ENCODE measurements at regions not wholly inside any gene's neighbourhood (a gene's known extent, or its start where the extent isn't known, plus 50 kb on each side); places are given as distances from the start of the nearest gene placed in this dataset.

GRCh38 chr14:85336257-85336656, 193.7 kb upstream of the FLRT2 start:
- ChIA-PET POLR2A (no interaction called here), CTCF (interaction anchor here (0.6 kb wide), 1 partner anchor 123 kb away, joined by 3 read pairs; no protein-coding TSS in a partner anchor)
- H3K36me3 ChIP-seq (ENCODE audit: control insufficient read depth in 2 of 2, insufficient read depth in 1 of 2, low read length in 2 of 2) = no peaks in the 10 kb centered on the region
- no peak overlapping the region for H3K27ac ChIP-seq (ENCODE audit: extremely low read depth, low read depth, low read length)
- no peak overlapping the region for H3K4me3 ChIP-seq (ENCODE audit: low read depth, low read length)
- H3K9me3 ChIP-seq (ENCODE audit: control insufficient read depth, insufficient read depth, low read depth, low read length) = no peaks in the 10 kb centered on the region
- no peaks in the 10 kb centered on the region for H3K4me1 ChIP-seq (ENCODE audit: control insufficient read depth, insufficient read depth, low read length)
- TF ChIP-seq ZNF18 (tag by site-specific recombination; IDR thresholded peaks at IDR 0.05) = no peak
- TF ChIP-seq ZBTB20 (tag by site-specific recombination; IDR thresholded peaks at IDR 0.05) = no peak
- no peak for TF ChIP-seq ZSCAN30 (tag by site-specific recombination; IDR thresholded peaks at IDR 0.05)
- TF ChIP-seq INSM2 (tag by site-specific recombination; IDR thresholded peaks at IDR 0.05) = no peak
- TF ChIP-seq ZNF280D (tag by site-specific recombination; IDR thresholded peaks at IDR 0.05) = no peak
- no peak for TF ChIP-seq ZBTB48 (tag by site-specific recombination; IDR thresholded peaks at IDR 0.05)
- TF ChIP-seq KLF16 (tag by site-specific recombination; IDR thresholded peaks at IDR 0.05) = no peak
- no peak for TF ChIP-seq ZBTB10 (tag by site-specific recombination; IDR thresholded peaks at IDR 0.05)
- no peak for TF ChIP-seq ZNF660 (tag by site-specific recombination; IDR thresholded peaks at IDR 0.05)
- TF ChIP-seq ZNF133 (tag by site-specific recombination; IDR thresholded peaks at IDR 0.05) = no peak
- no peak for TF ChIP-seq ZBTB7A (tag by site-specific recombination; IDR thresholded peaks at IDR 0.05; ENCODE audit: low read depth)
- TF ChIP-seq ZFHX2 (tag by site-specific recombination; conservative IDR thresholded peaks at IDR 0.05) = no peak
- no peak for TF ChIP-seq ZNF121 (tag by site-specific recombination; IDR thresholded peaks at IDR 0.05)
- TF ChIP-seq ZBTB21 (tag by site-specific recombination; IDR thresholded peaks at IDR 0.05) = no peak
- TF ChIP-seq YY1 (tag by site-specific recombination; IDR thresholded peaks at IDR 0.05) = no peak
- no peak for TF ChIP-seq ZBTB6 (tag by site-specific recombination; IDR thresholded peaks at IDR 0.05)
